Right lobe of liver (tissue), 6 donors: ENCODE measurements at regions not wholly inside any gene's neighbourhood (a gene's known extent, or its start where the extent isn't known, plus 50 kb on each side); places are given as distances from the start of the nearest gene placed in this dataset.

Experiments used
- ATAC-seq, 4 donors: fragments of 200-7000 bp; cut with Tn5 transposase; one replicate each; pipeline ENCODE4 v1.9.1; 2020; ENCODE audit warnings: mild to moderate bottlenecking in 4 of 4, moderate library complexity in 4 of 4
- DNase-seq, 3 donors: peaks; one replicate each; pipeline ENCODE4 v3.0.0-alpha.2; 2020
- H3K27ac ChIP-seq, 3 donors: fragments of 200-600 bp; one replicate each; pipeline ENCODE4 v1.8.0; 2022
- H3K27me3 ChIP-seq, 2 donors: fragments of 200-600 bp; one replicate each; pipeline ENCODE4 v1.8.0; 2022
- H3K36me3 ChIP-seq, 4 donors: fragments of 200-600 bp; sonication (generic) in 1 of 4; one replicate each; pipeline versions ENCODE4 v1.5.1 to v1.8.0; 2017 to 2022; ENCODE audit warnings: control low read depth in 1 of 4
- H3K4me1 ChIP-seq, 4 donors: fragments of 200-600 bp; sonication (generic) in 1 of 4; one replicate each; pipeline versions ENCODE4 v1.5.1 to v1.8.0; 2017 to 2022; ENCODE audit warnings: control low read depth in 1 of 4
- H3K4me3 ChIP-seq, 3 donors: fragments of 200-600 bp; one replicate each; pipeline ENCODE4 v1.8.0; 2022
- H3K9me3 ChIP-seq, 4 donors: fragments of 200-600 bp; sonication (generic) in 1 of 4; one replicate each; pipeline versions ENCODE4 v1.5.1 to v1.8.0; 2017 to 2022; ENCODE audit warnings: control low read depth in 1 of 4
- POLR2A ChIP-seq: fragments of 450-650 bp; IDR thresholded peaks from one replicate; pipeline ENCODE4 v1.6.1; 2017; ENCODE audit warnings: antibody characterized with exemption, mild to moderate bottlenecking
- WGBS: methylation state at CpG from one replicate; pipeline ENCODE4 v1.1.6; 2018; ENCODE audit warnings: low coverage, low lambda C conversion rate; ENCODE audit not compliant: insufficient coverage; ENCODE audit errors: missing lambda C conversion rate; 5-methylcytosine and 5-hydroxymethylcytosine counted together
- intact Hi-C, 2 donors: fragments of 100-400 bp; cut with DNase I; formaldehyde crosslinking; loops; one replicate each; pipeline versions ENCODE4 v1.11.2 to v1.14.1; 2022
- TF ChIP-seq, protein P1 (sequence below), 4 donors: fragments of 200-600 bp in 3 of 4; fragments of 450-650 bp in 1 of 4; IDR thresholded peaks; one replicate each; pipeline versions ENCODE4 v1.5.1 to v1.8.0; 2016 to 2022; ENCODE audit warnings: antibody characterized with exemption in 4 of 4, mild to moderate bottlenecking in 2 of 4
- donor health status: DM: no; HTN: yes; CAD: no.
- donor health status: DM: no; HTN: no; CAD: no.
- donor health status: DM: no; HTN: no; CAD: no.
- donor health status: DM: no; HTN: yes; CAD: no.
- donor health status: DM: no; HTN: yes; CAD: no.

- 52% methylated on average over 4 of the region's 5 CpGs for WGBS
- TF ChIP-seq, protein P1, sequence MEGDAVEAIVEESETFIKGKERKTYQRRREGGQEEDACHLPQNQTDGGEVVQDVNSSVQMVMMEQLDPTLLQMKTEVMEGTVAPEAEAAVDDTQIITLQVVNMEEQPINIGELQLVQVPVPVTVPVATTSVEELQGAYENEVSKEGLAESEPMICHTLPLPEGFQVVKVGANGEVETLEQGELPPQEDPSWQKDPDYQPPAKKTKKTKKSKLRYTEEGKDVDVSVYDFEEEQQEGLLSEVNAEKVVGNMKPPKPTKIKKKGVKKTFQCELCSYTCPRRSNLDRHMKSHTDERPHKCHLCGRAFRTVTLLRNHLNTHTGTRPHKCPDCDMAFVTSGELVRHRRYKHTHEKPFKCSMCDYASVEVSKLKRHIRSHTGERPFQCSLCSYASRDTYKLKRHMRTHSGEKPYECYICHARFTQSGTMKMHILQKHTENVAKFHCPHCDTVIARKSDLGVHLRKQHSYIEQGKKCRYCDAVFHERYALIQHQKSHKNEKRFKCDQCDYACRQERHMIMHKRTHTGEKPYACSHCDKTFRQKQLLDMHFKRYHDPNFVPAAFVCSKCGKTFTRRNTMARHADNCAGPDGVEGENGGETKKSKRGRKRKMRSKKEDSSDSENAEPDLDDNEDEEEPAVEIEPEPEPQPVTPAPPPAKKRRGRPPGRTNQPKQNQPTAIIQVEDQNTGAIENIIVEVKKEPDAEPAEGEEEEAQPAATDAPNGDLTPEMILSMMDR (IDR thresholded peaks at IDR 0.05), result no peak
- no peak for TF ChIP-seq POLR2A
- Histone ChIP-seq H3K27me3 (no peaks in the 10 kb centered on the region), H3K9me3 (no peaks in the 10 kb centered on the region), H3K4me1 (no peaks in the 10 kb centered on the region), H3K4me3 (no peak overlapping the region), H3K27ac (no peak overlapping the region), H3K36me3 (no peaks in the 10 kb centered on the region)
- DNase-seq (no peak), ATAC-seq (no peak)
- intact Hi-C loops, result no loop called here
Measured at GRCh38 chr3:34312684-34313083, 514.3 kb downstream of the PDCD6IP start.

DNA sequence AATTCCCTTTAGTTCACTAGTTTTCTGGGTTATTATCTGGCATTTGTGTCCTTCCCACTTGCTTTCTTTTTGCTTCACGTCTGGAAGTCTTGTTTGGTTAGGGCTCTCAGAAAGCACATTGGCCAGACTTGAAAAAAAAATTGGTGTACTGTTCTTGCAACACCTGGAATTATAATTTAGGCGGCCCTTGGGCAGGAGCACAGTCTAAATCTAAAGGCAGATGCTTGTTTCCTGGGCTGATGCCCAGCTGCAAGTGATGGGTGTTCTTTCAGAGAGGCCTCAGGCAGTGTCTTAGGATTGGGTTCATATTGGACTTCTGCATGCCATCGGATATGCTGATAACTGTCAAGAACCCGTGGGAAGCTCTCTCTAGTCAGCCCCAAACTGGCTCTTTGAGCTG, 521.5 kb downstream of the PDCD6IP start:
- H3K27ac ChIP-seq, result no peak overlapping the region
- 49% methylated on average over 4 of the region's 4 CpGs for WGBS
- intact Hi-C loops, result no loop called here

DNA sequence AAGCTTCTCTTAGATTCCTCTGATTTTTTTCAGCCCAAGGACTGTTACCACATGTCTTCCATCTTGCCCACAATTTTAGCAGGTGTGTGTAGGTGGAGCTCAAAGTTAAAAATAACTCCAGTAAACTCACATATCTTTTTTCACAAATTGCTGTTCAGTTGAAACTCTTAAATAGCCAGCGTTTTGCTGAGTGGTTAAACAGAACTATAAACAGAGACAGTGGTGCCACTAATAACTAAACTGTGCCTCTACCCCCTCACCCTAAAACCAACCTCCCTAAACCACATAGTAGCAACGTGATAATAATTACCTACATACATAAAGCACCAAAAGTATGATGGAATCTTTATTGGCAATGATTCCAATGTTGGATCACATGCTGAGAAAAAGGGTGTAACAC, 525.1 kb downstream of the PDCD6IP start:
- TF ChIP-seq POLR2A, result no peak
- TF ChIP-seq, protein P1 (IDR thresholded peaks at IDR 0.05), result no peak
- no peaks in the 10 kb centered on the region for H3K9me3 ChIP-seq
- no peaks in the 10 kb centered on the region for H3K4me1 ChIP-seq
- ATAC-seq (no peak), DNase-seq (no peak)
- H3K27ac ChIP-seq, result no peak overlapping the region
- intact Hi-C loops, result no loop called here
- 21% methylated on average over 2 of the region's 2 CpGs for WGBS
- no peaks in the 10 kb centered on the region for H3K27me3 ChIP-seq
- no peak overlapping the region for H3K4me3 ChIP-seq
- H3K36me3 ChIP-seq, result no peaks in the 10 kb centered on the region

More for the DNA sequence above, 521.5 kb downstream of the PDCD6IP start:
- H3K4me1 ChIP-seq, result no peaks in the 10 kb centered on the region
- no peaks in the 10 kb centered on the region for H3K9me3 ChIP-seq
- no peak for ATAC-seq
- no peak overlapping the region for H3K4me3 ChIP-seq
- DNase-seq, result no peak
- TF ChIP-seq, protein P1 (IDR thresholded peaks at IDR 0.05), result no peak
- no peak for TF ChIP-seq POLR2A
- H3K36me3 ChIP-seq, result no peaks in the 10 kb centered on the region
- H3K27me3 ChIP-seq, result no peaks in the 10 kb centered on the region

GRCh38 chr3:34346656-34347055, 548.2 kb downstream of the PDCD6IP start:
- H3K4me1 ChIP-seq, result no peaks in the 10 kb centered on the region
- ATAC-seq (no peak), DNase-seq (no peak)
- H3K36me3 ChIP-seq, result no peaks in the 10 kb centered on the region
- no peak for TF ChIP-seq POLR2A
- TF ChIP-seq, protein P1 (IDR thresholded peaks at IDR 0.05), result no peak
- no peak overlapping the region for H3K27ac ChIP-seq
- H3K4me3 ChIP-seq, result no peak overlapping the region
- H3K27me3 ChIP-seq, result no peaks in the 10 kb centered on the region
- H3K9me3 ChIP-seq, result no peaks in the 10 kb centered on the region
- 100% methylated on average over 1 of the region's 4 CpGs for WGBS
- intact Hi-C loops, result no loop called here
